Naive B cell (primary cell): ENCODE measurements at regions not wholly inside any gene's neighbourhood (a gene's known extent, or its start where the extent isn't known, plus 50 kb on each side); places are given as distances from the start of the nearest gene placed in this dataset.

Experiments used
- ATAC-seq, 2 donors: fragments of 150-1000 bp; cut with Tn5 transposase; 2 replicates each; pipeline ENCODE4 v1.10.0; 2021; ENCODE audit warnings: low read depth in 2 of 2, mild to moderate bottlenecking in 2 of 2, moderate library complexity in 2 of 2
- DNase-seq: peaks from one replicate; pipeline ENCODE4 v3.0.0; 2022
- H3K27ac Mint-ChIP-seq, 6 donors: one replicate each; pipeline ENCODE4 v1.8.0; 2020 to 2022; ENCODE audit warnings: mild to moderate bottlenecking in 6 of 6, mixed read lengths in 6 of 6, moderate library complexity in 5 of 6, inconsistent platforms in 2 of 6
- H3K27me3 Mint-ChIP-seq, 3 donors: one replicate each; pipeline ENCODE4 v1.8.0; 2021 to 2022; ENCODE audit warnings: mixed read lengths in 3 of 3, mild to moderate bottlenecking in 1 of 3
- H3K36me3 Mint-ChIP-seq, 2 donors: one replicate each; pipeline ENCODE4 v1.8.0; 2020 to 2022; ENCODE audit warnings: mixed read lengths in 2 of 2, inconsistent platforms in 1 of 2, mild to moderate bottlenecking in 1 of 2
- H3K4me1 Mint-ChIP-seq, 3 donors: one replicate each; pipeline ENCODE4 v1.8.0; 2020 to 2022; ENCODE audit warnings: mixed read lengths in 3 of 3, inconsistent platforms in 1 of 3, mild to moderate bottlenecking in 1 of 3, moderate library complexity in 1 of 3
- H3K4me3 Mint-ChIP-seq, 8 donors: one replicate each; pipeline ENCODE4 v1.8.0; 2020 to 2022; ENCODE audit warnings: mild to moderate bottlenecking in 8 of 8, mixed read lengths in 8 of 8, moderate library complexity in 8 of 8, inconsistent platforms in 2 of 8
- H3K9me3 Mint-ChIP-seq, 7 donors: one replicate each; pipeline ENCODE4 v1.8.0; 2020 to 2022; ENCODE audit warnings: mixed read lengths in 7 of 7, mild to moderate bottlenecking in 5 of 7, inconsistent platforms in 2 of 7, moderate library complexity in 1 of 7

DNA sequence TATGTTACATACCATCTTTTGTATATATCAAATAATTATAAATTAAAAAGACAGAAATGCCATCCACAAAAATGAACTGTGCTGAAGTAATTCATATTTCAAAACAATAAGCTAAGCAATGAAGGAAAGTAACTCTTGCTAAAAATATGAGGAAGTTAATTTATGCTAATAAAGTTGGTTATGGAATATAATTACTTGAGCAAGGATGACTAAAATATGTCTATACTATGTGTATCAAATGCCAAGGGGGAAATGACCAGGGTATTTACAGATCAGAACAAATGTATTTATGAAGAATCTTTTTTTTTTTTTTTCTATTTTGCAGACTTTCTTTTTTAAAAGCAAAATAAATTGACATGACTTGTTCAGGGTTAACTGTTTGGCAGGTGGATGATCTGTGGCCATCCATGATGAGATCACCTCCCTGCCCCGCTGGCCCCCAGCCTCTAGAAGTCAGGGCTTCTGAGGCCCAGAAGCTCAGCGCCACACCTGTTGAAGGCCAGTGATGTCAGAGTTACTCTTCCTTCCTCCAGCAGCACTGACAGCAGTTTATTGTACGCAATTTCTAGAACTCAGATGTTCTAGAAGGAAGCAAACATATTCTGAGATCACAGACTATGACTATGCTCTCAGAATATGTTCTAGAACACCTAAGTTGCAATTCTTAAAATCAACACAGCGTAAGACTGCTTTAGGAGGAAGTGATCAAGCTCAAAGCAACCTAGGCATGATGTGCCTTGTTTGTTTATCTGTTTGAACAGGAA, 196.1 kb upstream of the KLF14 start:
- no peaks in the 10 kb centered on the region for H3K9me3 Mint-ChIP-seq
- ATAC-seq, result peak; percentile 73 to 80
- peak; percentile 51 for DNase-seq
- H3K27ac Mint-ChIP-seq, result peak overlapping the region; percentile 73 to 93 (median 92)
- H3K4me3 Mint-ChIP-seq, result peak overlapping the region in 1 of 8 donors; percentile 27
- peaks cover 0 to 13% of the 10 kb centered on the region in 2 donors for H3K36me3 Mint-ChIP-seq
- peaks cover 57 to 77% (median 60%) of the 10 kb centered on the region in 3 donors for H3K4me1 Mint-ChIP-seq
- no peaks in the 10 kb centered on the region for H3K27me3 Mint-ChIP-seq

GRCh38 chr7:130930681-130931080, 196.7 kb upstream of the KLF14 start:
- Mint-ChIP-seq H3K27me3 (no peaks in the 10 kb centered on the region), H3K27ac (peak overlapping the region; percentile 73 to 93 (median 92)), H3K9me3 (no peaks in the 10 kb centered on the region), H3K4me1 (peaks cover 52 to 76% (median 60%) of the 10 kb centered on the region in 3 donors), H3K4me3 (peak overlapping the region in 1 of 8 donors; percentile 27), H3K36me3 (peaks cover 0 to 19% of the 10 kb centered on the region in 2 donors)
- ATAC-seq (no peak), DNase-seq (no peak)

DNA sequence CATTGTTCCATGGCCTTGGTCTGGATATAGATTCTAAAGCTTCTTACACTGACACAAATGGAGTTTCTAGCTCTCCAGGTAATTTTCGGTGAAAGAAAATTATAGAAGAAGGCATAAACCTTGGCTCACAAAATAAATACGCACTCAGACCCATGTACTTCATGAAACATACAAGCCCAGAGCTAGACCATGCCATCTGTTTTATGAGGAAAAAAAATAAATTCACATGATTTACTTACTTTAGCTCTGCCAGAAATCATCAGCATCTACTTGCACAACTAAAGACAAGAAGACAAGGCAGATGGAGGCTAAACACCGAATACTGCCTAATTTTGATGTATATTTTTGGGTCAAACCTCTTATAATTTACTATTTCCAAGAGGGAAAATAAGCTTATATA, 197.4 kb upstream of the KLF14 start:
- Mint-ChIP-seq H3K27ac (peak overlapping the region in 2 of 6 donors; percentile 73 to 93), H3K36me3 (peaks cover 0 to 22% of the 10 kb centered on the region in 2 donors), H3K4me3 (no peak overlapping the region), H3K9me3 (no peaks in the 10 kb centered on the region), H3K4me1 (peaks cover 45 to 73% (median 56%) of the 10 kb centered on the region in 3 donors), H3K27me3 (no peaks in the 10 kb centered on the region)
- DNase-seq (no peak), ATAC-seq (no peak)

DNA sequence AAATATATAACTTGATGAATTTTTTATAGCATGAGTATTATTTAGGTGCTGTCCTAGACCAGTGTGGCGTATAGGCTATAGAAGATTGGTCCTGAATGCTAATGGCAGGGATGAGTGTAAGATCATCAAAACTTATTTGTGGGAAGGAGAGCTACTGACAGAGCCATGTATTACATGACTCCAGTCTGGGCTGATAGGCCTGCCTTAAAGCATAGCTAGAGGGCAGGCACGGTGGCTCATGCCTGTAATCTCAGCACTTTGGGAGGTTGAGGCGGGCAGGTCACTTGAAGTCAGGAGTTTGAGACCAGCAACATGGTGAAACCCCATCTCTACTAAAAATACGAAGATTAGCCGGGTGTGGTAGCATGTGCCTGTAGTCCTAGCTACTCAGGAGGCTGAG, 198.1 kb upstream of the KLF14 start:
- Mint-ChIP-seq H3K27ac (peak overlapping the region in 4 of 6 donors; percentile 56 to 93 (median 85)), H3K4me1 (peaks cover 49 to 73% (median 56%) of the 10 kb centered on the region in 3 donors), H3K9me3 (no peaks in the 10 kb centered on the region), H3K27me3 (no peaks in the 10 kb centered on the region), H3K4me3 (no peak overlapping the region), H3K36me3 (peaks cover 0 to 28% of the 10 kb centered on the region in 2 donors)
- DNase-seq, result no peak
- no peak for ATAC-seq

DNA sequence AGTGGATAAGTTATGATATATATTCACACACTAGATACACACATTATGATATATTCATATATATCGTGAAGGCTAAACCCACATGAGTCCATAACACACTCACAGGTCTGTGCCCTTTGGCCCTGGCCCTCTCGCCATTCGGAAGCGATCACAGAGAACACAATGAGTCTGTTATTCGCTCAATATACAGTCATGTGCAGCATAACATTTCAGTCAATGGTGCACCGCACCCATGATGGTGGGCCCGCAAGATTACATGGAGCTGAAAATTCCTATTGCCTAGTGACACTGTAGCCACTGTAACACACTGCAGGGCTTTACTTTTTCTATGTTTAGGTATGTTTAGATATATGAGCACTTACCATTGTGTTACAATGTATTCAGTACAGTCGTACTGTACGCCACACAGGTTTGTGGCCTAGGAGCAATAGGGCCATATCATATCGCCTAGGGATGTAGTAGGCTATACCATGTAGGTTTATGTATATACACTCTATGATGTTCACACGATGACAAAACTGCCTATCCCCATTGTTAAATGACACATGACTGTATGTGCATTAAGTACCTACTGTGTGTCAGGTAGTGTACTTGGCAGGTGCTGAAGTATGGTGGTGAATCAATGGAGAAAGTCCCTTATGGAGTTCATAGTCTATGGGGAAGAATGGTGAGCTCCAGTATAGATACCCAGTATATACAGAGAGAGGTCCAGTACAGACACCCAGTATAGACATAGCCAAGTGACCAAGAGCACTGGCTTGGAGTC, 198.8 kb upstream of the KLF14 start:
- H3K27me3 Mint-ChIP-seq, result no peaks in the 10 kb centered on the region
- peak overlapping the region in 1 of 8 donors; percentile 30 for H3K4me3 Mint-ChIP-seq
- H3K36me3 Mint-ChIP-seq, result peaks cover 0 to 23% of the 10 kb centered on the region in 2 donors
- H3K27ac Mint-ChIP-seq, result peak overlapping the region in 2 of 6 donors; percentile 81 to 93
- H3K9me3 Mint-ChIP-seq, result no peaks in the 10 kb centered on the region
- peaks cover 44 to 69% (median 51%) of the 10 kb centered on the region in 3 donors for H3K4me1 Mint-ChIP-seq
- ATAC-seq (no peak), DNase-seq (no peak)

DNA sequence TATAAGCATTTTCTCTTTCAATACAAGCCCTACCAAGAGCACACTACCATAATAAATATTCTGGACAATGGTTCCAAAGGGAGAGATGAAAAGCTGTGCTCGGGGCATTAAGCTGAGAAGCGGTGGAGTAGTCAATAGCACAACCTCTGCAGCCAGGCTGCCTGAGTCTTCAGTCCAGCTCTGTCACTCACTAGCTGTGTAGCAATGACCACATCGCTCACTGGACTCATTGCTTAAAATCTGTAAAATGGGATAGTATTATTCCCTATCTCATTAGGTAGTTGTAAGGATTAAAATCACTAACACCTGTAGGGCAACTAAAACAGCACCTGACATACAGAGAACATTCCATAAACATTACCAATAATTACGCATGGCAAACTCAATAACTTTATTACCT, 199.9 kb upstream of the KLF14 start:
- peaks cover 0 to 23% of the 10 kb centered on the region in 2 donors for H3K36me3 Mint-ChIP-seq
- peak overlapping the region in 4 of 6 donors; percentile 10 to 59 (median 17) for H3K27ac Mint-ChIP-seq
- H3K9me3 Mint-ChIP-seq, result no peaks in the 10 kb centered on the region
- ATAC-seq (no peak), DNase-seq (no peak)
- H3K4me1 Mint-ChIP-seq, result peaks cover 45 to 62% (median 49%) of the 10 kb centered on the region in 3 donors
- H3K4me3 Mint-ChIP-seq, result no peak overlapping the region
- no peaks in the 10 kb centered on the region for H3K27me3 Mint-ChIP-seq

- no peaks in the 10 kb centered on the region for H3K9me3 Mint-ChIP-seq
- no peak for DNase-seq
- H3K36me3 Mint-ChIP-seq, result peaks cover 5 to 23% of the 10 kb centered on the region in 2 donors
- no peak for ATAC-seq
- peak overlapping the region in 1 of 8 donors; percentile 18 for H3K4me3 Mint-ChIP-seq
- H3K4me1 Mint-ChIP-seq, result peaks cover 35 to 52% (median 51%) of the 10 kb centered on the region in 3 donors
- peak overlapping the region in 5 of 6 donors; percentile 6 to 91 (median 80) for H3K27ac Mint-ChIP-seq
- no peaks in the 10 kb centered on the region for H3K27me3 Mint-ChIP-seq
These were observed 201.7 kb upstream of the KLF14 start for GRCh38 chr7:130935564-130936157.

DNA sequence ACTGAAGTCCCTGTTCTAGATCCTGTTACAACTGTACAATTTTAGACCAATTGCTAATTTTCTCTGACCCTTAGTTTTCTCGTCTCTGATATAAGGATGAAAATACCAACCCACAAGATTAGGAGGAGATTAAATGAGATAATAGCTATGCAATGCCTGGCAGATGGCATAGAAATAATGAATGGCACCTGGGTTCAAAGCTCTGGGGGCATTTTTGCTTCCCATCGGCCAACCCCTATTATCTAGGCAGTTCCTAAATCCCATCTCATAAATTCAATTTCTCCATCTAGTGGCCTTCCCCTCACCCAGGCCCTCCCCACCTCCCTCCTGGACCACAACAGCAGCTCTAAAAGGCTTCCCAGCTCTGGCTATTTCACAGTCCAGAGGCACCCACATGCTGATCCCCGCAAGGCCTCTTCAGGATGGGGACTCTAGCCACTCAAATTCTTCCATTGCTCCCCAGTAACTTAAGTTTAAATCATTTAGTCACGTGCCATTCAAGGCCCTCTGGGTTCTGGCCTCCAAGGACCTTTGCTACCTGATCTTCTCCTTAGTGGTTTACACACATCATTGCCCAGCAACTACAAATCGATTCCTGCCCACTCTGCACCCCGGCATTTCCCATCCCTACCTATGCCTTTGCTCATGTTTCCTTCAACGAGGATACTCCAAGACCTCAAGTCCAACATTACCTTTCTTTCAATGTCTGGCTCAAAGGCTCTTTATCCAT, 202.4 kb upstream of the KLF14 start:
- Mint-ChIP-seq H3K9me3 (no peaks in the 10 kb centered on the region), H3K36me3 (peaks cover 9 to 23% of the 10 kb centered on the region in 2 donors), H3K4me1 (peaks cover 40 to 56% (median 52%) of the 10 kb centered on the region in 3 donors), H3K4me3 (no peak overlapping the region), H3K27ac (peak overlapping the region; percentile 10 to 92 (median 66)), H3K27me3 (no peaks in the 10 kb centered on the region)
- ATAC-seq, result no peak
- DNase-seq, result no peak

DNA sequence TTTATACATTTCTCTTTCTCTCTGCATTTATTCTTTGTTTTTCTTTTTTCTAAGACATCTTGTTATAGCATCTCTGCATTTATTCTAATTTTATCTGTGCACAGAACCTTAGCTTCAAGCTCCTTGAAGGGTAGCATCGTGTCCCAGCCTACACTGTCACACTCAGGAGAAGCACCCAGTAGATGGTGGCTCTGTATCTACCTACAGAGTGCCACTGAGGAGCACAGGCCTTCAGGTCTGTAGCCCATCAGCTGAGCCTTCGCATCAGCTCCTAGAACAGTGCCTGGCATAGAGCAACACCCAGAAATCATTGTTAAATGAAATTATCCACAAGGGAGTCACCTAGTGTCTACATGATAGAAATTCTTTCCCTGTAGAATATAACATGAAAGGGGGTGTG, 203.0 kb upstream of the KLF14 start:
- peaks cover 10 to 23% of the 10 kb centered on the region in 2 donors for H3K36me3 Mint-ChIP-seq
- ATAC-seq, result no peak
- H3K27me3 Mint-ChIP-seq, result no peaks in the 10 kb centered on the region
- DNase-seq, result no peak
- no peak overlapping the region for H3K4me3 Mint-ChIP-seq
- no peaks in the 10 kb centered on the region for H3K9me3 Mint-ChIP-seq
- H3K27ac Mint-ChIP-seq, result peak overlapping the region; percentile 4 to 92 (median 54)
- H3K4me1 Mint-ChIP-seq, result peaks cover 38 to 60% (median 57%) of the 10 kb centered on the region in 3 donors

GRCh38 chr7:130937830-130938229, 203.8 kb upstream of the KLF14 start:
- no peak overlapping the region for H3K4me3 Mint-ChIP-seq
- H3K4me1 Mint-ChIP-seq, result peaks cover 40 to 59% (median 58%) of the 10 kb centered on the region in 3 donors
- H3K36me3 Mint-ChIP-seq, result peaks cover 15 to 23% of the 10 kb centered on the region in 2 donors
- H3K9me3 Mint-ChIP-seq, result no peaks in the 10 kb centered on the region
- ATAC-seq (no peak), DNase-seq (no peak)
- peak overlapping the region in 4 of 6 donors; percentile 48 to 88 (median 52) for H3K27ac Mint-ChIP-seq
- no peaks in the 10 kb centered on the region for H3K27me3 Mint-ChIP-seq

DNA sequence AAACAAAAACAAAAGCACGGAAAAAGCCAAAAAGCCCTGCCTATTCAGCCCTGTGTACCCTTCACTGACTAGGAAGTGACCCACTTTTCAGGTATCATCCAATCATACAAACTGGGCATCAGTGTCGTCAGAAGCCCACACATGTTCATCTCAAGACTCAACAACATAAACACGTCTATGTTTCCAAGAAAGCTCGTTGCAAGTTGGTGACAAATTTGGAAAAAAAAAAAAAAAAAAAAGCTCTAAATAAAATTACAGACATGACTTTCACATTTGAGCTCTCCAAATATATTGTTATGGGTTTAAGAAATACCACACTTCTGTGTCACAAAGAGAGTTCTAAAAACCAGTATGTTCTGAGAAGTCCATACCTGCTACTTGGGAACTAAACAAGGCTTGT, 204.7 kb upstream of the KLF14 start:
- Mint-ChIP-seq H3K27me3 (no peaks in the 10 kb centered on the region), H3K36me3 (peaks cover 18 to 23% of the 10 kb centered on the region in 2 donors)

DNA sequence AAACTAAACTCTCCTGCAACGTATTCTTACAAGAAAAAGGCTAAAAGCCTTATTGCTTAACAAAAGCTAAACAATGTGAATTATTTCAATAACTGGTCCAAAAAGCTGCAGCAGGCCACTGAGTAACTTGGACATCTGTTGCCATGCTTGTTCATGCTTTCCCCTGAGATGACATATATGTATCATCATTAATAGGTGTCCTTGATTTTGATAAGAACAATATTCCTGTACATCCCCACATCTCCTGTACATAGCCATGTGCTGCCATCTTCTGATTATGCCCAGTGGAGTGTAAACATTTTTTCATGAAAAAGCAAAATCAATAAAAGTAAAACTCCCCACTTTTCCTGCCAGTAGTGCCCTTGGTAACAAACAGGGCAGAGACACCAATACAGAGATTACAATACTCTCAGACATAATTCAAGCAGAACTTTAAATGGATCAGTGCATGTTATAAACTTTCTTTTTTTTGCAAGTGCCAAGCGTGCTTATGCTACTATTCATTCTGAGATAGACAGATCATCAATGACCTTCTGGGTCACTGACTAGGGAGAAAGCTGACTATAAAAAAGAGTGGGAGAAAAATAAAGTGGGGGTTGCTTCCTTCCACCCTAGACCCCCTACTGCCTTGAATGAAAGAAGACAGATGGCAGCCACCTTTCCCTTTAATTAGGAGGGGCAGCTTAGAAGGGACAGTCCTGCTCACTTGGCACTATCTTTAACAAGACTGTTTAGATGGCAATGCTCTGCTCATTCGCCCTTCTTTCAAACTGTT, 205.5 kb upstream of the KLF14 start:
- Mint-ChIP-seq H3K4me1 (peaks cover 44 to 66% (median 62%) of the 10 kb centered on the region in 3 donors), H3K36me3 (peaks cover 18 to 20% of the 10 kb centered on the region in 2 donors), H3K9me3 (no peaks in the 10 kb centered on the region), H3K27ac (peak overlapping the region in 3 of 6 donors; percentile 67 to 95 (median 69)), H3K27me3 (no peaks in the 10 kb centered on the region), H3K4me3 (no peak overlapping the region)
- DNase-seq (no peak), ATAC-seq (no peak)

More for the DNA sequence above, 204.7 kb upstream of the KLF14 start:
- DNase-seq (no peak), ATAC-seq (no peak)
- H3K4me1 Mint-ChIP-seq, result peaks cover 44 to 65% (median 57%) of the 10 kb centered on the region in 3 donors
- H3K4me3 Mint-ChIP-seq, result no peak overlapping the region
- peak overlapping the region in 3 of 6 donors; percentile 48 to 83 (median 50) for H3K27ac Mint-ChIP-seq
- no peaks in the 10 kb centered on the region for H3K9me3 Mint-ChIP-seq
